HG02759 (cell line): ENCODE measurements at regions not wholly inside any gene's neighbourhood (a gene's known extent, or its start where the extent isn't known, plus 50 kb on each side); places are given as distances from the start of the nearest gene placed in this dataset.
A peak's percentile ranks its signal among the peaks of the same experiment; 100 is the strongest.

Source experiments
- ATAC-seq: cut with Tn5 transposase; IDR thresholded peaks from one replicate; pipeline ENCODE4 v1.9.1; 2021; ENCODE audit warnings: mild to moderate bottlenecking, moderate library complexity; ENCODE audit not compliant: unreplicated experiment

GRCh38 chr18:29644276-29644675, 1398.3 kb downstream of the DSC3 start:
- no peak for ATAC-seq

GRCh38 chr18:29629493-29630036, 1413.0 kb downstream of the DSC3 start:
- ATAC-seq, result no peak

GRCh38 chr18:29626094-29626493, 1416.4 kb downstream of the DSC3 start:
- no peak for ATAC-seq

GRCh38 chr18:29616867-29617266, 1425.7 kb downstream of the DSC3 start:
- no peak for ATAC-seq

- no peak for ATAC-seq
Measured at GRCh38 chr18:29608982-29609381, 1432.1 kb upstream of the CDH2 start.

GRCh38 chr18:29605365-29605764, 1428.4 kb upstream of the CDH2 start:
- no peak for ATAC-seq

- ATAC-seq, result no peak
Measured at GRCh38 chr18:29596959-29597358, 1420.0 kb upstream of the CDH2 start.

GRCh38 chr18:29594493-29594892, 1417.6 kb upstream of the CDH2 start:
- no peak for ATAC-seq

GRCh38 chr18:29588446-29589100, 1411.6 kb upstream of the CDH2 start:
- no peak for ATAC-seq

- no peak for ATAC-seq
Measured at GRCh38 chr18:29586210-29586609, 1409.3 kb upstream of the CDH2 start.

- ATAC-seq, result peak; percentile 95
Measured at GRCh38 chr18:29560270-29560669, 1383.3 kb upstream of the CDH2 start.

- no peak for ATAC-seq
Measured at GRCh38 chr18:29556070-29556469, 1379.1 kb upstream of the CDH2 start.

GRCh38 chr18:29549759-29550158, 1372.8 kb upstream of the CDH2 start:
- no peak for ATAC-seq

GRCh38 chr18:29547626-29548025, 1370.7 kb upstream of the CDH2 start:
- no peak for ATAC-seq

GRCh38 chr18:29540548-29540947, 1363.6 kb upstream of the CDH2 start:
- ATAC-seq, result no peak

- ATAC-seq, result no peak
Measured at GRCh38 chr18:29531746-29532145, 1354.8 kb upstream of the CDH2 start.

GRCh38 chr18:29523371-29523770, 1346.4 kb upstream of the CDH2 start:
- no peak for ATAC-seq

GRCh38 chr18:29512761-29513160, 1335.8 kb upstream of the CDH2 start:
- ATAC-seq, result no peak

GRCh38 chr18:29512203-29512602, 1335.3 kb upstream of the CDH2 start:
- ATAC-seq, result no peak

- ATAC-seq, result no peak
Measured at GRCh38 chr18:29501952-29502351, 1325.0 kb upstream of the CDH2 start.

- ATAC-seq, result no peak
Measured at GRCh38 chr18:29496152-29496680, 1319.3 kb upstream of the CDH2 start.

GRCh38 chr18:29494371-29494770, 1317.4 kb upstream of the CDH2 start:
- ATAC-seq, result no peak

GRCh38 chr18:29491907-29492306, 1315.0 kb upstream of the CDH2 start:
- no peak for ATAC-seq
